ENCODE measurements at regions not wholly inside any gene's neighbourhood (a gene's known extent, or its start where the extent isn't known, plus 50 kb on each side); places are given as distances from the start of the nearest gene placed in this dataset.

DNA sequence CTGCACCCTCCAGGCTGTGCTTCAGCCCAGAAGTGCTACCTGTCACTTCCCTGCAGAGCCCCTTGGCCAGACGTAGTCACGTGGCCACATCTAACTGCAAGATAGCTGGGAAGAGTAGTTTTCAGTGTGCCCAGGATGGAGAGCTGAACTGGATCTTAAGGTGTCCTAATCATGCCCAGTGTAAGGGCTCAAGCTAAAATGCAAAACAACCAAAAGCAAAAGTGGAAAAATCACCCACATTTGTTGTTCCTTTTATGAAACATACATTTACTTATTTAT is 59.4 kb upstream of the ROR1 start:
- in situ Hi-C loops (cut with MboI; ENCODE audit: low sequenced_read_pairs in 4 of 4), result no loop called here

DNA sequence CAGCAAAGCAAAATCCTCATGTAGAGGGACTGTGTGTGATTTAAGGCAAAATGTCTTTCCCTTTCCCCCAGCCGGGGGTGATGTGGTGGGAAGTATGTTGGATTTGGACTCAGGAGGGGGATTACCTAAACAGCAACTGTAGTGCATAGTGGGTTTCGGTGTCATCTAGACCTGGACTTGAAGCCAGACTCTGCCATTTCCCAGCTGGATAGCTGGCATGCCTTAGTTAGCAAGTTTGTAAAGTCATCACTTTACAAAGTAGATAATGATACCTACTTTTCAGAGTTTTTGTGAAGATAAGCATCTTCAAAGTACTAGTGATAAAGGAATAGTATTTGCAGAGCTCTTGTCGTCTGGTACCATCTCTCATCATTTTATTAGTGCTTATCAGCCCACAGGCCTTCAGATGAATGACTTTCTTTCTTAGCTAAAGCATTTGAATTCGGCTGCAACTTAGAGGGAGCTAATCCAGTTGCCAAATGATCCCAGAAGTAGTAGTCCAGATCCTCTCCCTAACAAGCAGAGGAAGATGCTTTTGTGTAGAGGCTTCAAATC is 56.2 kb upstream of the ROR1 start:
- Histone ChIP-seq H3K36me3 (no peaks in the 10 kb centered on the region), H3K27ac (no peak overlapping the region), H3K4me3 (no peak overlapping the region), H3K4me1 (no peaks in the 10 kb centered on the region), H3K9me3 (no peaks in the 10 kb centered on the region), H3K27me3 (no peaks in the 10 kb centered on the region)
- in situ Hi-C loops (cut with MboI; ENCODE audit: low sequenced_read_pairs in 4 of 4) (no loop called here), intact Hi-C loops (cut with DNase I; ENCODE audit: low total_unique reads) (no loop called here)
- DNase-seq, result no peak
- TF ChIP-seq POLR2A (IDR thresholded peaks at IDR 0.05), result no peak
- TF ChIP-seq, protein P1, sequence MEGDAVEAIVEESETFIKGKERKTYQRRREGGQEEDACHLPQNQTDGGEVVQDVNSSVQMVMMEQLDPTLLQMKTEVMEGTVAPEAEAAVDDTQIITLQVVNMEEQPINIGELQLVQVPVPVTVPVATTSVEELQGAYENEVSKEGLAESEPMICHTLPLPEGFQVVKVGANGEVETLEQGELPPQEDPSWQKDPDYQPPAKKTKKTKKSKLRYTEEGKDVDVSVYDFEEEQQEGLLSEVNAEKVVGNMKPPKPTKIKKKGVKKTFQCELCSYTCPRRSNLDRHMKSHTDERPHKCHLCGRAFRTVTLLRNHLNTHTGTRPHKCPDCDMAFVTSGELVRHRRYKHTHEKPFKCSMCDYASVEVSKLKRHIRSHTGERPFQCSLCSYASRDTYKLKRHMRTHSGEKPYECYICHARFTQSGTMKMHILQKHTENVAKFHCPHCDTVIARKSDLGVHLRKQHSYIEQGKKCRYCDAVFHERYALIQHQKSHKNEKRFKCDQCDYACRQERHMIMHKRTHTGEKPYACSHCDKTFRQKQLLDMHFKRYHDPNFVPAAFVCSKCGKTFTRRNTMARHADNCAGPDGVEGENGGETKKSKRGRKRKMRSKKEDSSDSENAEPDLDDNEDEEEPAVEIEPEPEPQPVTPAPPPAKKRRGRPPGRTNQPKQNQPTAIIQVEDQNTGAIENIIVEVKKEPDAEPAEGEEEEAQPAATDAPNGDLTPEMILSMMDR (IDR thresholded peaks at IDR 0.05 in 4 of 5, conservative IDR thresholded peaks at IDR 0.05 in 1 of 5), result no peak
- no peak for ATAC-seq

More for the DNA sequence above, 59.4 kb upstream of the ROR1 start:
- TF ChIP-seq, protein P1 (IDR thresholded peaks at IDR 0.05 in 4 of 5, conservative IDR thresholded peaks at IDR 0.05 in 1 of 5), result no peak
- no peak for TF ChIP-seq POLR2A (IDR thresholded peaks at IDR 0.05)
- no peak overlapping the region for H3K27ac ChIP-seq
- no peaks in the 10 kb centered on the region for H3K36me3 ChIP-seq
- intact Hi-C loops (cut with DNase I; ENCODE audit: low total_unique reads), result no loop called here
- H3K4me1 ChIP-seq, result no peaks in the 10 kb centered on the region
- no peaks in the 10 kb centered on the region for H3K9me3 ChIP-seq
- no peak for DNase-seq
- no peaks in the 10 kb centered on the region for H3K27me3 ChIP-seq
- H3K4me3 ChIP-seq, result no peak overlapping the region
- ATAC-seq, result no peak

DNA sequence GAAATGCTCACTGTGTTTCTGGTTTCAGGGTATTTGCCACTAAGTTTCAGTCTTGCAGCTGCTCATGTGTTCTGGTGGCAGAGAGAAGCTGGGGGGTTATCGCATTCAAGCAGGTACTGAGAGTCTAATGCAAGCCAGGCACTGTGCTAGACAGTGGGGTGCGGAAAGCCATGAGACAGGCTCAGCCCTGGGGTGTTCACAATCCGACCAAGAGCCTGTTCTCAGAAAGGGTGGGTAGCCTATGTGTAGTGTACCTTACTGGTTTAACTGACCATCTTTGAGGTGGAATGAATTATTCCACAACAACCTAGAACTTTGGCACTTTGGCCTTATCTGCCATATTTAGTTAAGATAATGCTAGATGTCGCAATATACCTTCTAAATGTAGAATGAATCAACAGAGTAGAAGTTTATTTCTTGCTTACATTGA is 55.3 kb upstream of the ROR1 start:
- DNase-seq, result no peak
- in situ Hi-C loops (cut with MboI; ENCODE audit: low sequenced_read_pairs in 4 of 4), result no loop called here
- intact Hi-C loops (cut with DNase I; ENCODE audit: low total_unique reads), result no loop called here
- no peaks in the 10 kb centered on the region for H3K4me1 ChIP-seq
- TF ChIP-seq, protein P1 (IDR thresholded peaks at IDR 0.05 in 4 of 5, conservative IDR thresholded peaks at IDR 0.05 in 1 of 5), result no peak
- no peak for TF ChIP-seq POLR2A (IDR thresholded peaks at IDR 0.05)
- no peaks in the 10 kb centered on the region for H3K27me3 ChIP-seq
- H3K36me3 ChIP-seq, result no peaks in the 10 kb centered on the region
- no peaks in the 10 kb centered on the region for H3K9me3 ChIP-seq
- no peak overlapping the region for H3K4me3 ChIP-seq
- H3K27ac ChIP-seq, result no peak overlapping the region
- ATAC-seq, result no peak

DNA sequence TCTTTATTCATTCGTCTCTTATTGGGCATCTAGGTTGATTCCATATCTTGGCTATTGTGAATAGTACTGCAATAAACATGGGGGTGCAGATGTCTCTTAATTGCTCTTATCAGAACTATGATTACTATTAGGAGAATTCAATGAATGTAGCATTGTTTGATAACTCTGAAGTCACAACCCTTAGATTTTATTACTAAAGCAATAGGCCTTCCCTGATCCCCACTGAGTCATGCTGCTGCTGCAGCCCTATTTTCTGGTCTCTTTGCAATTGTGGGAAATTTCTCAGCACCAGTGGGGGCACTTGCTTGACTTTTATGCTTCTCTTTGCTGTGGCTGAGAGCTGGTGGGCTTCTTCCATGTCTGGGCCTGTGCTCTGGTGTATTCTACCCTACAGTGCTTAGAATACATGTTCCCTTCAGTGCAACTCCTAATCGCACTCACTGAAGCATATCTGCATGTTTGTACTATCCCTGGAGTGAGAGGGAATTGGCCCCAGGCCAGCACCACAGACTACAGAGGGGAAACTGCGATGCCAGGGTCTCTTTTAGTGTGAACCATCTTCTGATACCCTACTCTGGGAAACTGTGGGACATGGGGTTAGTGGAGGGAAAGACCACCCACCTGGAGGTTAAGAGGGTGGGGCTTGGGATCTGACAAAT is 52.2 kb upstream of the ROR1 start:
- H3K9me3 ChIP-seq, result no peaks in the 10 kb centered on the region
- DNase-seq (no peak), ATAC-seq (no peak)
- H3K27me3 ChIP-seq, result no peaks in the 10 kb centered on the region
- no peaks in the 10 kb centered on the region for H3K36me3 ChIP-seq
- TF ChIP-seq, protein P1 (IDR thresholded peaks at IDR 0.05 in 4 of 5, conservative IDR thresholded peaks at IDR 0.05 in 1 of 5), result no peak
- no peak for TF ChIP-seq POLR2A (IDR thresholded peaks at IDR 0.05)
- intact Hi-C loops (cut with DNase I; ENCODE audit: low total_unique reads) (no loop called here), in situ Hi-C loops (cut with MboI; ENCODE audit: low sequenced_read_pairs in 4 of 4) (no loop called here)
- no peak overlapping the region for H3K4me3 ChIP-seq
- no peak overlapping the region for H3K27ac ChIP-seq
- no peaks in the 10 kb centered on the region for H3K4me1 ChIP-seq

DNA sequence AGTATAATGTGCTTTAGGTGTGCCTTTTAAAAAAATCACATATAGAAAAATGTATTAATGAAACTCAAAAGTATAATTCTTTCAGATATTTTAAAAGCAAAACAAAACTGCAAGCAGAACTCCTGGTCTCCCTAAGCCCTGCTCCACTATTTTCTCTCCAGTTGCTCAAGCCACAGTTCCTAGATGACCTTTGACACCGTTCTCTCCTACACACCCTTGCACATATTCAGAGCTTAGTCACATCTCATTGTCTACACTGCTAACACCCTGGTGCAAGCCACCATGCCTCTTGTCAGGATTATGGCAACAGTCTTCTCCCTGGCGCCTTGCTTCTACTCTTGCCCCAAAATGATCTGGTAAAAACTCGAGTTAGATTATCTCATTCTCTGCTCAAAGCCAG is 50.2 kb upstream of the ROR1 start:
- ATAC-seq, result no peak
- in situ Hi-C loops (cut with MboI; ENCODE audit: low sequenced_read_pairs in 4 of 4), result no loop called here

More for the DNA sequence above, 50.2 kb upstream of the ROR1 start:
- Histone ChIP-seq H3K36me3 (no peaks in the 10 kb centered on the region), H3K4me1 (no peaks in the 10 kb centered on the region), H3K27me3 (no peaks in the 10 kb centered on the region), H3K27ac (no peak overlapping the region), H3K9me3 (no peaks in the 10 kb centered on the region), H3K4me3 (no peak overlapping the region)
- intact Hi-C loops (cut with DNase I; ENCODE audit: low total_unique reads), result no loop called here
- no peak for DNase-seq
- TF ChIP-seq, protein P1 (IDR thresholded peaks at IDR 0.05 in 4 of 5, conservative IDR thresholded peaks at IDR 0.05 in 1 of 5), result no peak
- TF ChIP-seq POLR2A (IDR thresholded peaks at IDR 0.05), result no peak

Data from gastrocnemius medialis (tissue), 4 donors.